Stomach (tissue), 4 donors: ENCODE measurements at regions not wholly inside any gene's neighbourhood (a gene's known extent, or its start where the extent isn't known, plus 50 kb on each side); places are given as distances from the start of the nearest gene placed in this dataset.

Experiments
- EP300 ChIP-seq: sonication (generic); formaldehyde crosslinking; IDR thresholded peaks from one replicate; pipeline ENCODE4 v1.6.1; 2017; ENCODE audit warnings: antibody characterized with exemption
- POLR2A ChIP-seq, 4 donors: fragments of 450-650 bp; IDR thresholded peaks; one replicate each; pipeline ENCODE4 v1.6.1; 2016; ENCODE audit warnings: antibody characterized with exemption in 4 of 4, control low read depth in 2 of 4, mild to moderate bottlenecking in 1 of 4, moderate library complexity in 1 of 4

DNA sequence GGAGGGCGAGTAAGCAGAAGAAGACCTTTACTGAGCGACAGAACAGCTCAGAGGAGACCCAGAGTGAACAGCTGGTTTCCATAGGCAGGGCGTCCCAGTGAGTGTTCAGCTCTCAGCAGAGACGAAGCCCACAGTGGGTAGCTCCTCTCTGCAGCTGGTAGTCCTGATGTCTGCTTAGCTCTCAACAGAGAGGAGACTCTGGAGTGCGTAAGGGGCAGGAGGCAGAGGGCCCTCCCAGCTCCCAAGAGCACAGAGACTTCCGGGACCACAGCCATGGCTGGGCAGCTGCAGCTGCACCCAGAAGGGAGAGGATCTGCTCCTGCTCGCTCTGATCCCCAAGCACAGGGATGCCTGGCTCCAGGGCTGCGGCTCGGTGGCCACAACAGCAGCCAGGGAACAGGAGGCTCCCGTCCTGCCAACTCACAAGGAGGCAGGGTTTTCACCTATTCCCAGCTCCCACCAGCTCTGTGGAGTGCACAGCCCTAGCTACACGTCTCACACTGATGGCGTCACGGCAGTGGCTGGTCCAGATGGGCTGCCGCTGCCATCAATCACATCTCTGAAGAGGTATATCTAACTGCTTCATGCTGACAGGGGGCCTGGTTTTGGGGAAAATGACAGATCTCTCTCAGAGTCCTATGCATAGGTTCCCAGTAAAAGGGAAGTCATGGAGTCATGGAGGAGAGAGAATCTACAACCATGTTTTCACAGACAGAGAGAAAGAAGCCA, 2660.1 kb upstream of the PCDH20 start:
- TF ChIP-seq POLR2A (IDR thresholded peaks at IDR 0.05): no peak
- no peak for TF ChIP-seq EP300
